ENCODE measurements at regions not wholly inside any gene's neighbourhood (a gene's known extent, or its start where the extent isn't known, plus 50 kb on each side); places are given as distances from the start of the nearest gene placed in this dataset.

DNA sequence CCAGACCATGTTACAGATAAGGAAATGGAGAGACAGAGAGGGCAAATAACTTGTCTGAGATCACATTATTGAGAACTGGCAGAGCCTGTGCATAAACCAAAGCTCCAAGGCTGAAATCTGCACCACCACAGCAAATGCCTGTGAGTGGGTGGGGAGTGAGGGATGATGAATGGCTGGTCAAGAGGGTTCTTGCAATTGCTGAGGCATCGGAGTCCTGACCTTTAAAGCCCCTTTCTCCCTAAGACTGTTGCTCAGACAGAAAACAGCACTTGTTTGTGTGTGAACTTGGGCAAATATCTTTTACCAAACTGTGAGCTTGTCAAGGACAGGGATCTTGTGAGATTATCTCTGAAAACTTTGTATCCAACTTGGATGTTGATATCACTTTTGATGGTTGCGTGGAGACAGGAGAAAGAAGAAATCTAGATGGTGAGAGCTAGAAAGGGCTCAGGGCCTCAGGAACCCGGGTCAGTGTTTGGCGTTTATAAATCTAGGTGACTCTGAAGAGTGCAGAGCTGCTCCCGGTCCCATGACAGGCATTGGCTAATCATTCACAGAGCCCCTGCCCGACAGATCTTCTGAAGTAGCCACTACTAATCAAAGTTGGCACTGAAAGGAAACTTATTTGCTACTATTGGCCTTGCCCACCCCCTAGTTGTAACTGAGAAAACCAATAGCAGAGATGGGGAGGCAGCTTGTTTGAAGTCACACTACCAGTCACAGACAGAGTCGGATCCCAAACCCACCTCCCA, 122.3 kb downstream of the FOXD2 start:
- Mint-ChIP-seq H3K9me3 (no peaks in the 10 kb centered on the region), H3K4me1 (peaks cover 0 to 1% (median 0%) of the 10 kb centered on the region in 3 donors), H3K27me3 (peaks cover 13 to 18% of the 10 kb centered on the region in 2 donors), H3K36me3 (no peaks in the 10 kb centered on the region), H3K27ac (no peak overlapping the region), H3K4me3 (no peak overlapping the region)
- Histone ChIP-seq H3K4me3 (ENCODE audit: low read length) (no peak overlapping the region), H3K27ac (ENCODE audit: low read depth, low read length) (no peak overlapping the region), H3K36me3 (ENCODE audit: insufficient read depth, low read length) (no peaks in the 10 kb centered on the region), H3K9me3 (ENCODE audit: low read length) (no peaks in the 10 kb centered on the region), H3K4me1 (ENCODE audit: insufficient read depth, low read length) (no peaks in the 10 kb centered on the region), H3K27me3 (ENCODE audit: insufficient read depth, low read length, poor library complexity, severe bottlenecking) (no peaks in the 10 kb centered on the region)
- DNase-seq: no peak
- ChIA-PET POLR2A (no interaction called here), CTCF (no interaction called here)

DNA sequence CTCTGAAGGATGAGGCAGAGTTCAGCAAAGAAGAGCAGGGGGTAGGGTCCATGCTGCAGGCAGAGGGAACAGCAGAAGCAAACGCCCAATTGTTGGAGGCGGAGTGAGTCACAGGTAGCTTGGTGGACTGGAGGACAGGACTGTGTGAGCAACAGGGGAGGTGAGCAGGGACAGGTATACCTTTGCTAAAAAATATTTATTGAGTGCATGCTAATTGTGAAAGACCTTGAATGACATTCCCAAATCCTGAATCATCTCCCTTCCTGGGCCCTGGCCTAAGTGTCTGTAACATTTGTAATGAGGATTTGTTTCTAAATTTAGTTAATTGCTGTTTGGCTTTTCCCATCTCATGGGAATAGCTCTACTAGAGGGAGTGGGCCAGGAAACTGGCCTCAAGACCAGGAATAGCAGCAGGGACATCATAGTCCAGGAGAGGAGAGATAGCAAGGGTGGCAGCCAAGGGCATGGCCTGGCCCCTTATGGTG, 123.7 kb downstream of the FOXD2 start:
- no peak overlapping the region for H3K27ac Mint-ChIP-seq
- H3K9me3 Mint-ChIP-seq: no peaks in the 10 kb centered on the region
- no peaks in the 10 kb centered on the region for H3K27me3 ChIP-seq (ENCODE audit: insufficient read depth, low read length, poor library complexity, severe bottlenecking)
- no peaks in the 10 kb centered on the region for H3K36me3 Mint-ChIP-seq
- H3K27me3 Mint-ChIP-seq: peaks cover 12 to 15% of the 10 kb centered on the region in 2 donors
- H3K27ac ChIP-seq (ENCODE audit: low read depth, low read length): no peak overlapping the region
- H3K4me3 ChIP-seq (ENCODE audit: low read length): no peak overlapping the region
- DNase-seq: no peak
- no peaks in the 10 kb centered on the region for H3K36me3 ChIP-seq (ENCODE audit: insufficient read depth, low read length)
- POLR2A ChIA-PET: no interaction called here
- no peak overlapping the region for H3K4me3 Mint-ChIP-seq
- peaks cover 0 to 1% (median 0%) of the 10 kb centered on the region in 3 donors for H3K4me1 Mint-ChIP-seq
- H3K4me1 ChIP-seq (ENCODE audit: insufficient read depth, low read length): no peaks in the 10 kb centered on the region
- CTCF ChIA-PET: no interaction called here
- no peaks in the 10 kb centered on the region for H3K9me3 ChIP-seq (ENCODE audit: low read length)

DNA sequence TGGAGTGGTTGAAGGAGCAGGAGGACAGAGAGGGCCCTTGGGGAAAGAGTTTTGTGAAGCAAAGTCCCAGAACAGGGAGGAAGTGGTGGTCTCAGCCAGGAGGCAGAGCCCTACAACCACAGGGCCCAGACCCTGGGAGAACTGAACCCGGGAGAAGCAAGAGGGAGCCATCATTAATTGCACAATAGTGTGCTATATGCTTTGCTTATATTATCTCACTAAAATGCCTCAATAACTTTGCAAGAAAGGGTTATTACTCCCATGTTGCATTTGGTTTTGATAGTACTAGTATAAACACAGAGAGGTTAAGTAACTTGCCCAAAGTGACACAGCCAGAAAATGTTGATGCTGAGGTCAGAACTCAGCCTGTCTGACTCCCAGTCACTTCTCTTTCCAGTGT, 124.3 kb downstream of the FOXD2 start:
- H3K27ac ChIP-seq (ENCODE audit: low read depth, low read length): no peak overlapping the region
- H3K4me3 ChIP-seq (ENCODE audit: low read length): no peak overlapping the region
- H3K9me3 Mint-ChIP-seq: no peaks in the 10 kb centered on the region
- no peak overlapping the region for H3K4me3 Mint-ChIP-seq
- no peaks in the 10 kb centered on the region for H3K36me3 ChIP-seq (ENCODE audit: insufficient read depth, low read length)
- H3K27ac Mint-ChIP-seq: no peak overlapping the region
- ChIA-PET POLR2A (no interaction called here), CTCF (no interaction called here)
- no peak for DNase-seq
- no peaks in the 10 kb centered on the region for H3K36me3 Mint-ChIP-seq
- peaks cover 12 to 15% of the 10 kb centered on the region in 2 donors for H3K27me3 Mint-ChIP-seq
- H3K4me1 ChIP-seq (ENCODE audit: insufficient read depth, low read length): no peaks in the 10 kb centered on the region
- no peaks in the 10 kb centered on the region for H3K27me3 ChIP-seq (ENCODE audit: insufficient read depth, low read length, poor library complexity, severe bottlenecking)
- H3K4me1 Mint-ChIP-seq: peaks cover 0 to 1% (median 0%) of the 10 kb centered on the region in 3 donors
- H3K9me3 ChIP-seq (ENCODE audit: low read length): no peaks in the 10 kb centered on the region

DNA sequence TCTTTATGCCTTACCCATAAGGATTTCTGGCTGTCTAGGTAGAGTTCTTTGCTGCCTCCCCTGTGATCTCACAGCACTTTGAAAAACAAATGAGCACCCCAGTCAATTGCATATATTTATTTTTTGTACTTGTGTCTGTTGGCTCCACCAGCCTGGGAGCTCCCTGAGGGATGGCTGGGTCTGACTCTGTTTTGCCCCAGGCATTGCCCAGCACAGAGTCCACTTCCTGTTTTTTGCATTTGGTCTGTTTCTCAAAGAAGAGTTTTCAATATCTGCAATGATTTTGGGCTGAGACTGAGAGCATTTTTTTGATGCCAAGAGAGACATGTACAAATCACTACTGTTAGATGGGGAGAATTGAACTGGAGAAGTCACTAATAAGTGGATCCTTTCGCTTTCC, 125.0 kb downstream of the FOXD2 start:
- Histone ChIP-seq H3K27me3 (ENCODE audit: insufficient read depth, low read length, poor library complexity, severe bottlenecking) (no peaks in the 10 kb centered on the region), H3K4me3 (ENCODE audit: low read length) (no peak overlapping the region), H3K27ac (ENCODE audit: low read depth, low read length) (no peak overlapping the region), H3K4me1 (ENCODE audit: insufficient read depth, low read length) (no peaks in the 10 kb centered on the region), H3K9me3 (ENCODE audit: low read length) (no peaks in the 10 kb centered on the region), H3K36me3 (ENCODE audit: insufficient read depth, low read length) (no peaks in the 10 kb centered on the region)
- CTCF ChIA-PET: no interaction called here
- Mint-ChIP-seq H3K4me3 (no peak overlapping the region), H3K9me3 (no peaks in the 10 kb centered on the region), H3K27me3 (peaks cover 12 to 15% of the 10 kb centered on the region in 2 donors), H3K36me3 (no peaks in the 10 kb centered on the region), H3K27ac (no peak overlapping the region), H3K4me1 (peaks cover 0 to 1% (median 0%) of the 10 kb centered on the region in 3 donors)
- POLR2A ChIA-PET: no interaction called here
- DNase-seq: no peak

DNA sequence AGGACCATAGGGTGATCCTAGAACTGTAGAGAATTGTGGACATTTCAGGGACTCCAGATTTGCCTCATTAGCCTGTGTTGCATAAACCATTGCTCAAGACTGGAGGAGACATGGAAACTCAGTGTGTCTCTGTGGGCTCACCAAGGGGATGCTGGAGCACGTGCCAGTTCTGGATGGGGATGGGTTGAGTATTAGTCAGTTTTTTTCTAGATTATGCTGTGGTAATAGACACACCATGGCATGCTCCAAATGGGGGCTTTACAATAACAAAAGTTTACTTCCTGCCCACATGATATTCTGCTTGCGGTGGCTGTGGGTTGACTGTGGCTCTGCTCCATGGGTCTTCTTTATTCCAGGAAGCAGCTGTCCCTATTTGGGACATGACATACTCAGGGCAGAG, 125.4 kb downstream of the FOXD2 start:
- H3K9me3 Mint-ChIP-seq: no peaks in the 10 kb centered on the region
- peaks cover 12 to 17% of the 10 kb centered on the region in 2 donors for H3K27me3 Mint-ChIP-seq
- Histone ChIP-seq H3K4me3 (ENCODE audit: low read length) (no peak overlapping the region), H3K9me3 (ENCODE audit: low read length) (no peaks in the 10 kb centered on the region), H3K27me3 (ENCODE audit: insufficient read depth, low read length, poor library complexity, severe bottlenecking) (no peaks in the 10 kb centered on the region), H3K4me1 (ENCODE audit: insufficient read depth, low read length) (no peaks in the 10 kb centered on the region), H3K36me3 (ENCODE audit: insufficient read depth, low read length) (no peaks in the 10 kb centered on the region), H3K27ac (ENCODE audit: low read depth, low read length) (no peak overlapping the region)
- POLR2A ChIA-PET: no interaction called here
- H3K4me1 Mint-ChIP-seq: peaks cover 0 to 1% (median 0%) of the 10 kb centered on the region in 3 donors
- no peak overlapping the region for H3K27ac Mint-ChIP-seq
- CTCF ChIA-PET: no interaction called here
- no peaks in the 10 kb centered on the region for H3K36me3 Mint-ChIP-seq
- DNase-seq: no peak
- H3K4me3 Mint-ChIP-seq: no peak overlapping the region

DNA sequence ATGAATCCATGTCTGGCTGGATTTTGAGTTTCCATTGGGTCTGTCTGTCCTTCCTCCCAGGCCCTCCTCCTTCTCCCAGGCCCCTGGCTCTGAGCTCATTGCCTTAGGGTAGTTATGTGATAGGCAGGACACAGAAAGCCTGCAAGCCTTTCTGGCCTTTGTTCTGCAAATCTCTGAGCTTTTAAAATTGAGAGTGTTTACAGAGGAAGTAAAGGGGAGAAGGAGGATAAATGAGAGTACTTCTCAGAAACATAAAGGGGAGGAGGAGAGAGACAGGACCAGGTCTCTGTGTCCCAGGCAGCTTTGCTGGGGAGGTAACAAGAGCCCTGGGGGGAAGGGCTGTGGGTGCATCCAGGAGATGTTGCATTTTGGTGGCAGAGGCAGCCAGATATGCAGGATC, 126.7 kb downstream of the FOXD2 start:
- H3K9me3 ChIP-seq (ENCODE audit: low read length): no peaks in the 10 kb centered on the region
- no peak overlapping the region for H3K27ac ChIP-seq (ENCODE audit: low read depth, low read length)
- H3K27me3 ChIP-seq (ENCODE audit: insufficient read depth, low read length, poor library complexity, severe bottlenecking): no peaks in the 10 kb centered on the region
- Mint-ChIP-seq H3K4me1 (peaks cover 0 to 1% (median 0%) of the 10 kb centered on the region in 3 donors), H3K27me3 (peaks cover 14 to 24% of the 10 kb centered on the region in 2 donors), H3K9me3 (no peaks in the 10 kb centered on the region), H3K36me3 (no peaks in the 10 kb centered on the region), H3K4me3 (peak overlapping the region in 1 of 7 donors; percentile 34), H3K27ac (peak overlapping the region in 1 of 8 donors; percentile 17)
- no peaks in the 10 kb centered on the region for H3K4me1 ChIP-seq (ENCODE audit: insufficient read depth, low read length)
- DNase-seq: no peak
- no peak overlapping the region for H3K4me3 ChIP-seq (ENCODE audit: low read length)
- no peaks in the 10 kb centered on the region for H3K36me3 ChIP-seq (ENCODE audit: insufficient read depth, low read length)
- POLR2A ChIA-PET: no interaction called here
- CTCF ChIA-PET: no interaction called here

DNA sequence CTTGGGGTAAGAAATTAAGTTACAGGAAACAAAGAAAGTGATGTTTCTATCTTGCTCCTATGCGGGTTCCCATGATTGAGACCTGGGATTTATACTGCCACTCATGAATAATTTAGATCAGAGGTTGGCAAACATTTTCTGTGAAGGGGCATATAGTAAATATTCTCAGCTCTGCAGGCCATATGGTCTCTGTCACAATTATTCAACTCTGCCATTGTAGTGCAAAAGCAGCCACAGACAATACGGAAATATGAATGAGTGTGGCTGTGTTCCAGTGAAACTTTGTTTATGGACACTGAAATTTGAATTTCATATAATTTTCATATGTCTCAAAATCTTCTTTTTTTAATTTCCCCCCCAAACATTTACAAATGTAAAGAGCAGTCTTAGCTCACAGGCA, 127.2 kb downstream of the FOXD2 start:
- Histone ChIP-seq H3K9me3 (ENCODE audit: low read length) (no peaks in the 10 kb centered on the region), H3K27me3 (ENCODE audit: insufficient read depth, low read length, poor library complexity, severe bottlenecking) (no peaks in the 10 kb centered on the region), H3K4me1 (ENCODE audit: insufficient read depth, low read length) (no peaks in the 10 kb centered on the region), H3K27ac (ENCODE audit: low read depth, low read length) (no peak overlapping the region), H3K36me3 (ENCODE audit: insufficient read depth, low read length) (no peaks in the 10 kb centered on the region), H3K4me3 (ENCODE audit: low read length) (no peak overlapping the region)
- no peak for DNase-seq
- no peak overlapping the region for H3K27ac Mint-ChIP-seq
- H3K27me3 Mint-ChIP-seq: peaks cover 12 to 27% of the 10 kb centered on the region in 2 donors
- no peaks in the 10 kb centered on the region for H3K9me3 Mint-ChIP-seq
- ChIA-PET CTCF (no interaction called here), POLR2A (no interaction called here)
- H3K4me3 Mint-ChIP-seq: no peak overlapping the region
- peaks cover 0 to 1% (median 0%) of the 10 kb centered on the region in 3 donors for H3K4me1 Mint-ChIP-seq
- no peaks in the 10 kb centered on the region for H3K36me3 Mint-ChIP-seq

DNA sequence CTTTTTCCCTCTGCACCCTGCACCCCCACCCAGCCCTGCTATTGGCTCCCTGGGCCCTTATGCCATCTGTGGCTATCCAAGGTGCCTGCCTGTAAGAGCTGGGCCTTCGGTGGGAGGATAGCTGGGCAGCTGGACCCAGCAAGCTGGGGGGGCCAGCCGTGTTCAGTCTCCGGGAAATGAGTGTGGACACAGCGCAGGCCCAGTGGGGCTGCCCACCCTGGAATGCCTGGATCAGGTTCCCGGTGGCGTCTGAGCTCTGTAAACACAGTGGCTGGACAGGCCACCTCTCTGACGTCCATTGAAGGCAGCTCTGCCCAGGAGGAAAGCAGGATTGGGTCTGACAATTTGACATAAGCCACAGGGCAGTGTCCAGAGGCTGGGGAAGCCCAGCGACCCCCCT, 127.8 kb downstream of the FOXD2 start:
- Histone ChIP-seq H3K27me3 (ENCODE audit: insufficient read depth, low read length, poor library complexity, severe bottlenecking) (no peaks in the 10 kb centered on the region), H3K4me3 (ENCODE audit: low read length) (no peak overlapping the region), H3K36me3 (ENCODE audit: insufficient read depth, low read length) (no peaks in the 10 kb centered on the region), H3K9me3 (ENCODE audit: low read length) (no peaks in the 10 kb centered on the region), H3K27ac (ENCODE audit: low read depth, low read length) (no peak overlapping the region), H3K4me1 (ENCODE audit: insufficient read depth, low read length) (no peaks in the 10 kb centered on the region)
- Mint-ChIP-seq H3K27me3 (peaks cover 12 to 27% of the 10 kb centered on the region in 2 donors), H3K27ac (no peak overlapping the region), H3K4me3 (no peak overlapping the region), H3K36me3 (no peaks in the 10 kb centered on the region), H3K4me1 (peaks cover 0 to 1% (median 0%) of the 10 kb centered on the region in 3 donors), H3K9me3 (no peaks in the 10 kb centered on the region)
- no peak for DNase-seq
- ChIA-PET CTCF (no interaction called here), POLR2A (no interaction called here)

All from CD8-positive, alpha-beta memory T cell (primary cell).